ENCODE measurements at regions not wholly inside any gene's neighbourhood (a gene's known extent, or its start where the extent isn't known, plus 50 kb on each side); places are given as distances from the start of the nearest gene placed in this dataset.

DNA sequence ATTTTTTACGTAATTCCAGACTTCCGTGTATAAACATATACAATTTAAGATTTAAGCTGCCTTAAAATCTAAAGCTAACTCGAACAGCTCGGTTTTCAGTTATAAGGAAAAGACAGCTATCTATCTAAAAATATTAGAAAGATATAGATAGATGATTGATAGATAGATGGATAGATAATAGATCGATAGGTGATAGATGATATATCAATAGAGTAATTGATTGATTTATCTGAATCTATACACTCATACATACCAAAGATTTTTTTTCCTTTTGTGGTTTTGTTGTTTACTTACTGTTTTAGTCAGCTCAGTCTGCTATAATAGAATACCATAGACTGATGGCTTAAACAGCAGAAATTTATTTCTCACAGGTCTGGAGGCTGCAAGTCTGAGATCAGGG is 278.5 kb upstream of the PLD5 start:
- TF ChIP-seq, protein P1, sequence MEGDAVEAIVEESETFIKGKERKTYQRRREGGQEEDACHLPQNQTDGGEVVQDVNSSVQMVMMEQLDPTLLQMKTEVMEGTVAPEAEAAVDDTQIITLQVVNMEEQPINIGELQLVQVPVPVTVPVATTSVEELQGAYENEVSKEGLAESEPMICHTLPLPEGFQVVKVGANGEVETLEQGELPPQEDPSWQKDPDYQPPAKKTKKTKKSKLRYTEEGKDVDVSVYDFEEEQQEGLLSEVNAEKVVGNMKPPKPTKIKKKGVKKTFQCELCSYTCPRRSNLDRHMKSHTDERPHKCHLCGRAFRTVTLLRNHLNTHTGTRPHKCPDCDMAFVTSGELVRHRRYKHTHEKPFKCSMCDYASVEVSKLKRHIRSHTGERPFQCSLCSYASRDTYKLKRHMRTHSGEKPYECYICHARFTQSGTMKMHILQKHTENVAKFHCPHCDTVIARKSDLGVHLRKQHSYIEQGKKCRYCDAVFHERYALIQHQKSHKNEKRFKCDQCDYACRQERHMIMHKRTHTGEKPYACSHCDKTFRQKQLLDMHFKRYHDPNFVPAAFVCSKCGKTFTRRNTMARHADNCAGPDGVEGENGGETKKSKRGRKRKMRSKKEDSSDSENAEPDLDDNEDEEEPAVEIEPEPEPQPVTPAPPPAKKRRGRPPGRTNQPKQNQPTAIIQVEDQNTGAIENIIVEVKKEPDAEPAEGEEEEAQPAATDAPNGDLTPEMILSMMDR (IDR thresholded peaks at IDR 0.05) = no peak
- Mint-ChIP-seq H3K4me3 (no peak overlapping the region), H3K9me3 (no peaks in the 10 kb centered on the region), H3K36me3 (no peaks in the 10 kb centered on the region), H3K4me1 (no peaks in the 10 kb centered on the region), H3K27ac (no peak overlapping the region), H3K27me3 (ENCODE audit: low read depth in 3 of 3) (no peaks in the 10 kb centered on the region)
- intact Hi-C loops (cut with micrococcal nuclease) = no loop called here
- WGBS (ENCODE audit: insufficient coverage) = no CpG with 5 or more reads among the region's 5 CpGs
- Histone ChIP-seq H3K4me3 (replicated peaks in 1 of 3; ENCODE audit: low read depth in 2 of 3, low read length in 3 of 3) (no peak overlapping the region), H3K9me3 (replicated peaks in 1 of 2; ENCODE audit: control insufficient read depth in 1 of 2, insufficient read depth in 1 of 2, low read length in 2 of 2) (no peaks in the 10 kb centered on the region), H3K79me2 (ENCODE audit: insufficient read depth, low read length) (no peaks in the 10 kb centered on the region), H2AFZ (ENCODE audit: insufficient read depth, low read depth, low read length, poor library complexity, severe bottlenecking) (no peak overlapping the region), H3K27me3 (ENCODE audit: control insufficient read depth in 2 of 2, insufficient read depth in 2 of 2, low read length in 2 of 2) (no peaks in the 10 kb centered on the region), H3K4me2 (replicated peaks; ENCODE audit: extremely low read depth, low read length, poor library complexity, severe bottlenecking) (no peak overlapping the region), H3K9ac (ENCODE audit: insufficient read depth, low read length, poor library complexity, severe bottlenecking) (no peak overlapping the region), H4K20me1 (ENCODE audit: insufficient read depth, low read length) (no peaks in the 10 kb centered on the region), H3K27ac (ENCODE audit: low read depth in 1 of 2, low read length in 2 of 2) (no peak overlapping the region), H3K36me3 (replicated peaks in 1 of 2; ENCODE audit: control insufficient read depth in 1 of 2, insufficient read depth in 2 of 2, low read length in 2 of 2) (no peaks in the 10 kb centered on the region), H3K4me1 (ENCODE audit: control insufficient read depth in 1 of 2, insufficient read depth in 2 of 2, low read length in 2 of 2) (no peaks in the 10 kb centered on the region)
- DNase-seq = no peak

DNA sequence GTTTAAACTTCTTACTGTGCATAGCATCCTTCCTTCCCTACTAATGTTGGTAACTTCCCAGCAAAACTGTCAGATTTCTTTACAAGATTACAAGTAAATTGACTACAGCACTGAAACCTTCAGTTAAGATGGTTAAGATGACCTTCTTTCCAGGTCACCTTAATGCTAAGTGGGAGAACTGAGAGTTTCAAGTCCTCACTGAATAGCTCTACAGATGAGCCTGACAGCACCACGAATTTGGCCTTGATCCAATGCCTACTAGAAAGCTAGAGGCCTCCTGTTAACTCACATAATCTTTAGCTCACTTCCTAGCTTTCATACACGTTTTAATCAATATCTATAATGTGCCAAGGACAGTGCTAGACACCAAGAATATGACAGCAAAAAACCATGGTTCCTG is 276.0 kb upstream of the PLD5 start:
- H3K9me3 Mint-ChIP-seq = peaks cover 0 to 3% (median 0%) of the 10 kb centered on the region in 7 donors
- no peaks in the 10 kb centered on the region for H3K79me2 ChIP-seq (ENCODE audit: insufficient read depth, low read length)
- 0% methylated on average over 1 of the region's 2 CpGs for WGBS (ENCODE audit: insufficient coverage)
- TF ChIP-seq, protein P1 (IDR thresholded peaks at IDR 0.05) = no peak
- no peaks in the 10 kb centered on the region for H3K4me1 ChIP-seq (ENCODE audit: control insufficient read depth in 1 of 2, insufficient read depth in 2 of 2, low read length in 2 of 2)
- no peak overlapping the region for H3K4me3 Mint-ChIP-seq
- no peaks in the 10 kb centered on the region for H3K9me3 ChIP-seq (replicated peaks in 1 of 2; ENCODE audit: control insufficient read depth in 1 of 2, insufficient read depth in 1 of 2, low read length in 2 of 2)
- no peaks in the 10 kb centered on the region for H3K4me1 Mint-ChIP-seq
- H3K4me2 ChIP-seq (replicated peaks; ENCODE audit: extremely low read depth, low read length, poor library complexity, severe bottlenecking) = no peak overlapping the region
- H4K20me1 ChIP-seq (ENCODE audit: insufficient read depth, low read length) = no peaks in the 10 kb centered on the region
- H3K36me3 ChIP-seq (replicated peaks in 1 of 2; ENCODE audit: control insufficient read depth in 1 of 2, insufficient read depth in 2 of 2, low read length in 2 of 2) = no peaks in the 10 kb centered on the region
- intact Hi-C loops (cut with micrococcal nuclease) = no loop called here
- no peak overlapping the region for H3K9ac ChIP-seq (ENCODE audit: insufficient read depth, low read length, poor library complexity, severe bottlenecking)
- H3K27me3 Mint-ChIP-seq (ENCODE audit: low read depth in 3 of 3) = no peaks in the 10 kb centered on the region
- no peak overlapping the region for H3K4me3 ChIP-seq (replicated peaks in 1 of 3; ENCODE audit: low read depth in 2 of 3, low read length in 3 of 3)
- no peak for DNase-seq
- H3K27me3 ChIP-seq (ENCODE audit: control insufficient read depth in 2 of 2, insufficient read depth in 2 of 2, low read length in 2 of 2) = no peaks in the 10 kb centered on the region
- no peak overlapping the region for H2AFZ ChIP-seq (ENCODE audit: insufficient read depth, low read depth, low read length, poor library complexity, severe bottlenecking)
- no peak overlapping the region for H3K27ac ChIP-seq (ENCODE audit: low read depth in 1 of 2, low read length in 2 of 2)
- no peak overlapping the region for H3K27ac Mint-ChIP-seq
- no peaks in the 10 kb centered on the region for H3K36me3 Mint-ChIP-seq

All from CD14-positive monocyte (primary cell).